Ishikawa (cell line): ENCODE measurements at regions not wholly inside any gene's neighbourhood (a gene's known extent, or its start where the extent isn't known, plus 50 kb on each side); places are given as distances from the start of the nearest gene placed in this dataset.

ENCODE experiments used
- CEBPB ChIP-seq: IDR thresholded peaks from 2 replicates; pipeline ENCODE4 v1.6.1; 2012
- CREB1 ChIP-seq: IDR thresholded peaks from 2 replicates; pipeline ENCODE4 v1.6.1; 2012; ENCODE audit warnings: low read depth
- EGR1 ChIP-seq: IDR thresholded peaks from 2 replicates; pipeline ENCODE4 v1.6.1; 2012
- EP300 ChIP-seq: IDR thresholded peaks from 2 replicates; pipeline ENCODE4 v1.6.1; 2012; ENCODE audit warnings: borderline replicate concordance
- FOXM1 ChIP-seq: IDR thresholded peaks from 2 replicates; pipeline ENCODE4 v1.6.1; 2012; ENCODE audit warnings: low read depth, borderline replicate concordance
- MAX ChIP-seq: IDR thresholded peaks from 2 replicates; pipeline ENCODE4 v1.6.1; 2012
- NFIC ChIP-seq: IDR thresholded peaks from 2 replicates; pipeline ENCODE4 v1.6.1; 2012
- RAD21 ChIP-seq: IDR thresholded peaks from 2 replicates; pipeline ENCODE4 v1.6.1; 2012; ENCODE audit warnings: low read depth
- REST ChIP-seq: IDR thresholded peaks from 2 replicates; pipeline ENCODE4 v1.6.1; 2012; ENCODE audit warnings: low read depth, mild to moderate bottlenecking
- TAF1 ChIP-seq: IDR thresholded peaks from 2 replicates; pipeline ENCODE4 v1.6.1; 2012; ENCODE audit warnings: low read depth, mild to moderate bottlenecking
- TCF12 ChIP-seq: IDR thresholded peaks from 2 replicates; pipeline ENCODE4 v1.6.1; 2012; ENCODE audit warnings: low read depth
- TEAD4 ChIP-seq: IDR thresholded peaks from 2 replicates; pipeline ENCODE4 v1.6.1; 2012
- USF1 ChIP-seq: IDR thresholded peaks from 2 replicates; pipeline ENCODE4 v1.6.1; 2012
- YY1 ChIP-seq: IDR thresholded peaks from 2 replicates; pipeline ENCODE4 v1.6.1; 2012; ENCODE audit warnings: low read depth
- ZBTB7A ChIP-seq: IDR thresholded peaks from 2 replicates; pipeline ENCODE4 v1.6.1; 2012; ENCODE audit warnings: low read depth

- no peak for TF ChIP-seq YY1
- TF ChIP-seq MAX = no peak
- TF ChIP-seq RAD21 = no peak
- no peak for TF ChIP-seq EP300
- TF ChIP-seq EGR1 = no peak
- no peak for TF ChIP-seq REST
- no peak for TF ChIP-seq TCF12
- no peak for TF ChIP-seq USF1
- TF ChIP-seq CEBPB = no peak
- no peak for TF ChIP-seq CREB1
- TF ChIP-seq TAF1 = no peak
- no peak for TF ChIP-seq FOXM1
- no peak for TF ChIP-seq TEAD4
- no peak for TF ChIP-seq NFIC
- TF ChIP-seq ZBTB7A = no peak
Observed at GRCh38 chr13:52319876-52320275, 86.1 kb downstream of the THSD1 start.

GRCh38 chr13:52235900-52236595 is 76.7 kb upstream of the NEK3 start:
- peak; percentile 61 for TF ChIP-seq RAD21
